Stimulated activated naive CD8-positive, alpha-beta T cell treated with anti-CD3 and anti-CD28 coated beads, Interleukin-15, Interleukin-2, amounts not matched to agents 100 U/mL and 50 U/mL, for 24 hours (primary cell): ENCODE measurements at regions not wholly inside any gene's neighbourhood (a gene's known extent, or its start where the extent isn't known, plus 50 kb on each side); places are given as distances from the start of the nearest gene placed in this dataset.
"Not testable (repeated sequence)": the region's sequence is repeated elsewhere in the genome, so short reads cannot be mapped to it uniquely, and the experiment has no call there.

Source experiments
- ATAC-seq: fragments of 150-1000 bp; cut with Tn5 transposase; one replicate; pipeline ENCODE4 v1.10.0; 2021
- DNase-seq: peaks from one replicate; pipeline ENCODE4 v3.0.0; 2021

GRCh38 chr14:31911160-31911559, 165.9 kb upstream of the ARHGAP5 start:
- DNase-seq (no peak), ATAC-seq (no peak)

- DNase-seq (no peak), ATAC-seq (no peak)
Measured at GRCh38 chr14:31913370-31913769, 163.7 kb upstream of the ARHGAP5 start.

GRCh38 chr14:31918289-31918688, 158.8 kb upstream of the ARHGAP5 start:
- not testable (repeated sequence) for ATAC-seq, DNase-seq

- DNase-seq = no peak
- no peak for ATAC-seq
Measured at GRCh38 chr14:31920001-31920400, 157.1 kb upstream of the ARHGAP5 start.

GRCh38 chr14:31920989-31921650, 156.0 kb upstream of the ARHGAP5 start:
- ATAC-seq = no peak
- DNase-seq = no peak

- no peak for ATAC-seq
- no peak for DNase-seq
Measured at GRCh38 chr14:31921721-31922120, 155.4 kb upstream of the ARHGAP5 start.

DNA sequence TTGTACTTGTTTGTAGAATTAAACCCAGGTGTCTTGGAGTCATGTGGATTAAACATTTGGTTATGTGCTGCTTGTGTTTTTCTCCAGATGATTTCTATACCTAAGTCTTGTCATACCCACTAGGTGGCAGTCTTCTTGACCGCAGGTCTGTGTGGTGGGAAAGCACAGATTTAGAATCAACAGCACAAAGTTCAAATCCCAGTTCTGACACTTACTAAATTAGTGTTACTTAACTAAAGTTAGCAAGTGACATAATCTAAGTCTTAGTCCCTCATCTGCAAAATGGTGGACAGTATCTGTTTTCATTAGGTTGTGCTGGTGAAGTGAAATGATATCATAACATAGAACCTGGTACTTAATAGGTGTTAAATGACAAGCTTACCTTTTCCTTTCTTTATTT, 151.0 kb upstream of the ARHGAP5 start:
- no peak for DNase-seq
- no peak for ATAC-seq

DNA sequence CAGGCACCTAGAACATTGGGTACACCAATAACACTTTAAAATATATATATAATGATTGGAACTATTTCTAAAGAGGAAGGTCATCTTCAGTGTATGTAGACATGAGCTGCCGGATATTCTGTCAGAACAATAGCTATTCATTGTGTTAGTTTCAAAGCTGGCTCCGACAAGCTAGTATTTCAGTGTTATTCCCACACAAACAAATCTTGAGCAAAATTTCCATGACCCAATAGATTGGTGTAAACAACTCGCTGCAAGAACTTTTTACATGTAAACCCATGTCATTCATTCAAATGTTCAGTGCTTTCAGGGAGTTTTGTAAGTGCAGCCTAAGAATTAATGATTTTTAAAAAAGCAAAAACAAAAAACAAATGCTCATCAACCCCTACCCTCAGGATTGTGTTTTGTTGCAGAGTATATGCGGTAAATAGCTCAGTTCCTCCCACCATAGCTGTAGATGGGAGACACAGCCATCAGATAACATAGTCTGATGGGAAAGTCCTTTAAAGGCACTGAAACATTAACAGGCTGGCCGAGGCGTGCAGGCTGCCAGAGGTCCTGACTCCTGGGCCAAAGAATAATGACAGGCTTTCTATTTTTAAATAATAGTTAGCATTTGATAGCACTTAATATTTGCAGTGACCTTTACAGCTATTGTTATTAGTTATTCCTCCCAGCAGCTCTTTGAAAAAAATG, 150.3 kb upstream of the ARHGAP5 start:
- DNase-seq (no peak), ATAC-seq (no peak)

DNA sequence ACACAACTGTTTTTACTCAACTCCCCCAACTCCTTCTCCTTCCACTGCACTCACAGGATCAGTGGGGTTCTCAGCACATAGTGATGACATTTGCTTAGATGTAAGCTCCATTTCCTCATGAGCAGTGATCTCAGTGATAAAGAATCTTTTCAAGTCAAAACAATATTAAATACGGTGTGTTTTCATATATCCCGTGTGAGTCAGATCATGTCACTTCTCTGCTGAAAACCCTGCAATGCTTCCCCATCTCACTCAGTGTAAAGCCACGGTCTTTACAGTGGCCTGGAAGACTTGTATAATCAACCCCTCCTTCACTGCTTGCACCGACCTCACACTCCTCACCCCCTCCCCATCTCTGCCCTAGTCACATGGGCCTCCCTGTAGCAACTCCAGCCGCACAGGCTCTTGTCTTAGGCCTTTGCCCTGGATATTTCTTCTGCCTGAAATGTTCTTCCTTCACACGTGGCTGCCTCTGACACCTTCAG, 149.7 kb upstream of the ARHGAP5 start:
- ATAC-seq (peak; percentile 76), DNase-seq (no peak)

- ATAC-seq (no peak), DNase-seq (no peak)
Measured at GRCh38 chr14:31930070-31930469, 147.0 kb upstream of the ARHGAP5 start.

DNA sequence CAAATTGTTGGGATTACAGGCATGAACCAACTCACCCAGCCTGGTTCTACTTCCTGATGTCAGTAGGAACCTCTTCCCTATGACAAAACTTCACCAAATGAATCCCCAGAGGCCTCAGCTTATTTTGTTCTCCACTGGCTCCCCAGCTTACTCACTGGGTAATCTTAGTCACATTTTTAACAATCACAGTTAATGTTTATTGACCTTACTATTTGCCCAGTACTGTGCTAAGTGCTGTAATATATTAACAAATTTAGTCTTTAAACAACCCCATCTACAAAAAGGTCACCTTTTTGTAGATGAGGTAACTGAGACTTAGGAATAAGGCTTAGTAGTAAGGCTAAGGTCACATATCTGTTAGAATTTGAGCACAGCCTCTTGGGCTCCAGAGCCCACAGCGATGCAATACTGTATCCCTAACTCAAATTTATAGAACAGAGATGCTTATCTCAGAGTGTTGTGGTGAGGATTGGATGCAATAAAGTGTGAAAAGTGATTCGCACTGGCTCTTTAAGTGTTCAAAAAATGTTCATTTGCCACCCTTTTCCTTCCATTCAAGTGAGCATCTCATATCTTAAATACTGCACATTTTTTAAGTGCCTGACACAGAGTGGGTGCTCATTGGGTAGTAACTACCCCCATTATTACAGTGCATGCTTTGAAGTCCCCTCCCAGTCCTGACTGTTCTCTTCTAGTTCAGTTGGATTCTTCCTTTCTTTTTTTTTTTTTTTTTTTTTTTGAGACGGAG, 146.4 kb upstream of the ARHGAP5 start:
- ATAC-seq = peak; percentile 55
- DNase-seq = no peak

- ATAC-seq = no peak
Measured at GRCh38 chr14:31932675-31933074, 144.4 kb upstream of the ARHGAP5 start.

DNA sequence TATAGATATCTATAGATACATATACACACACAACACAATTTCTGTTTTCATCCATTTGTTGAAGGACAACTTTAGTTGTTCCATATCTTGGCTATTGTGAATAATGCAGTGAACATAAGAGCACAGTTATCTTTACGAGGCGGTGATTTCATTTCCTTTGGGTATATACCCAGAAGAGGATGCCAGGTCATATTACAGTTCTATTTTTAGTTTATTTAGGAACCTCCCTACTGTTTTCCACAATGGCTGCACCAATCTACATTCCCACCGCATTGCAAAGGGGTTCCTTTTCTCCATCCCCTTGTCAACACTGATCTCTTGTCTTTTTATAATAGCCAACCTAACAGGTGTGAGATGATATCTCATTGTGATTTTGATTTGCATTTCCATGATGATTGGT, 143.4 kb upstream of the ARHGAP5 start:
- DNase-seq (no peak), ATAC-seq (no peak)

More at GRCh38 chr14:31932675-31933074, 144.4 kb upstream of the ARHGAP5 start:
- DNase-seq = no peak

DNA sequence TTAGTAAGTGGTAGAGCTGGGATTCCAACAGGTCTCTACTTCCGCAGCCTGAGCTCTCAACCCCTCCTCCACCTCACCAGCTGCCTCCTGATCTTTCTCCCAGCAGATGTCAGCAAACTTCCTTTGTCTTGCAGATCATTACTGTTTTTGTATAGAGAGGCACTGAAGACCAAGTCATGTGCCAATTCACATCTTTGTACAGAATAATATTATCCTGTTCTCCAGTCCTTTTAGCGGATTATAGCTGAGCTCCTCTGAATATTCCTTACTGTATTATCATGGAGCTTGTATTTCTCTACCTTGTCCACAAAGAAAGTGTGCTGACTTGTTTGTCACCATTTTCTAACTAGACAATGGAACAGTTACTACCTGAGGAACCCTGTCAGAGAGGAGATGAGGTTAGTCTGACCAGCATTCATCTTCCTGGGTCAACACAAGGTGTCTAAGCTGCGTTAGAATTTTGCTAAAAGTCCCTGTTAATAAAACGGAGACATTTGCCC, 142.3 kb upstream of the ARHGAP5 start:
- DNase-seq = no peak
- ATAC-seq = no peak

DNA sequence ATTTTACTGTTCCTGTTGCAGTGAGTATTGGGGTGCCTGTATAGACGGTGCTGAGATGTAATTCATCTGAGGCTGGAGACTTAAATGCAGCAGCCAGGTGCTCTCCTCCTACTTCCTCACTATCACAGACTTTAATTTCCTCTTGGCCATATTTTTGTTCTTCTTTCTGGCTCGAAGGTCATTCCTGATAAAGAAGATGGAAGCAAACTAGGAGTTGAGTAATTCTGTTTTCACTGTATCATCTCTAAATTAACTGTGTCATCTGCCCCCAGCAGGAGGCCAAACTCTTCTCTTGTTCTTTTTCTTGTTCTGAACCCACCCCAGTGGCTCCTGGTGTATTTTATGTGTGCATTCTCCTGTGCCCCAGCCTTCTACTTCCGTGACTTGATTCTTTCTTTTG, 141.7 kb upstream of the ARHGAP5 start:
- DNase-seq (no peak), ATAC-seq (no peak)

- ATAC-seq = no peak
- DNase-seq = no peak
Measured at GRCh38 chr14:31936115-31936514, 141.0 kb upstream of the ARHGAP5 start.

- DNase-seq (peak; percentile 62), ATAC-seq (peak; percentile 100)
Measured at GRCh38 chr14:31937730-31938346, 139.3 kb upstream of the ARHGAP5 start.

- ATAC-seq (no peak), DNase-seq (no peak)
Measured at GRCh38 chr14:31939934-31940333, 137.2 kb upstream of the ARHGAP5 start.

DNA sequence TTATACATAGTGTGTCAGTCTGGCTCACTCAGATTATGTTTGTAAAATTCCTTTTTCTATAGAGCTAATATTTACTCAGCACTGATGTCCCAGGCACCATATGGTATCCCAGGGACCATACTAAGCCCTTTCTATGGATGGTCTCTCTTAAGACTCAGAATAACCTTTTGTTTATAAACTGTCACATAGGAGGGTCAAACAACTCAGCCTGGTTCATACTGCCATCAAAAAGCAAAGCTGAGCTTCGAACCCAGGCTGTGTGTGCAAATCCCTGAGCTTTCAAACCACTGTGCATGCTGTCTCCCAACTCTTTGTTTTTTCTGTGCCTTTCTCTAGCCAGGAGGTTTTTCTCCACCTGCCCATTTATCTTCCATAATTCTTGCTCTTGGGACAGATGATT, 135.6 kb upstream of the ARHGAP5 start:
- no peak for DNase-seq
- no peak for ATAC-seq

GRCh38 chr14:31942166-31942841, 134.8 kb upstream of the ARHGAP5 start:
- DNase-seq (no peak), ATAC-seq (no peak)

DNA sequence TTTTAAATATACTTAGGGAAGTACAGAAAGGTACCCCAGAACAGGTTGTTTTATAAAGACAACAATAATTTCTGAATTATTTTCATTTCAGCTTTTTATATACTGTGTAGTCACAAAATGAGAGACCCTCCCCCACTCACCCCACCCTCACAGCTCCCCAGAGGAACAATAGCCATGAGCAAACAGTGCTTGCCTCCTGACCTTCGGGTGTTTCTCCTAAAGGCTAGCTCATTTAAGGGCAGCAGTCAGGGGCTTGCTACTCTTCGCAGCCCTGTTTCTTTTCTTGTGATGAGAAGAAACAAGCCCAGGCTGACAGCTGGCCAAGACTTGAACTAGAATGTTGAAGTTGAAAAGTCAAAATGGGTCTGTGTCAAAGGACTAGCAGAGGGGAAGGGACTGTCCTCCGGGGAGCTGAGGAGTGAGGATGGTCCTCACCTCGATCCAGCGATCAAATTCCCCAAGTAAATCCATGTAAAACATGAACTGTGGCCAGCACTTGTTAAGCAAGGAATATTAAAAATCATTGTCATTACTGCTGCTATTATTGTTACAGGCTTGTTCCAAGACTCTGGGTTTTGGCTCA, 133.8 kb upstream of the ARHGAP5 start:
- ATAC-seq (no peak), DNase-seq (no peak)

- no peak for ATAC-seq
- no peak for DNase-seq
Measured at GRCh38 chr14:31943861-31944255, 133.2 kb upstream of the ARHGAP5 start.
